ENCODE measurements at regions not wholly inside any gene's neighbourhood (a gene's known extent, or its start where the extent isn't known, plus 50 kb on each side); places are given as distances from the start of the nearest gene placed in this dataset.
"Not testable (repeated sequence)": the region's sequence is repeated elsewhere in the genome, so short reads cannot be mapped to it uniquely, and the experiment has no call there.

- no peak for DNase-seq (ENCODE audit: low read depth)
Measured at GRCh38 chr21:36207577-36208320, 51.1 kb downstream of the DOP1B start.

GRCh38 chr21:36208326-36209013, 51.8 kb downstream of the DOP1B start:
- no peak for DNase-seq (ENCODE audit: low read depth)

GRCh38 chr21:36209626-36210171, 53.1 kb downstream of the DOP1B start:
- DNase-seq (ENCODE audit: low read depth): peak; percentile 4

GRCh38 chr21:36210779-36211659, 54.4 kb downstream of the DOP1B start:
- DNase-seq (ENCODE audit: low read depth): no peak

GRCh38 chr21:36211660-36212512, 55.3 kb downstream of the DOP1B start:
- no peak for DNase-seq (ENCODE audit: low read depth)

GRCh38 chr21:36212513-36212780, 55.8 kb downstream of the DOP1B start:
- no peak for DNase-seq (ENCODE audit: low read depth)

- no peak for DNase-seq (ENCODE audit: low read depth)
Measured at GRCh38 chr21:36214561-36214960, 57.9 kb downstream of the DOP1B start.

GRCh38 chr21:36217743-36218142, 61.1 kb downstream of the DOP1B start:
- no peak for DNase-seq (ENCODE audit: low read depth)

- DNase-seq (ENCODE audit: low read depth): no peak
Measured at GRCh38 chr21:36218691-36219090, 62.1 kb downstream of the DOP1B start.

GRCh38 chr21:36223451-36223850, 66.8 kb downstream of the DOP1B start:
- DNase-seq (ENCODE audit: low read depth): no peak

- no peak for DNase-seq (ENCODE audit: low read depth)
Measured at GRCh38 chr21:36229181-36229580, 72.6 kb downstream of the DOP1B start.

GRCh38 chr21:36231444-36231843, 74.8 kb downstream of the DOP1B start:
- not testable (repeated sequence) for DNase-seq (ENCODE audit: low read depth)

- no peak for DNase-seq (ENCODE audit: low read depth)
Measured at GRCh38 chr21:36232641-36233040, 76.0 kb downstream of the DOP1B start.

- no peak for DNase-seq (ENCODE audit: low read depth)
Measured at GRCh38 chr21:36235058-36235582, 78.5 kb downstream of the DOP1B start.

GRCh38 chr21:36236052-36236730, 79.6 kb downstream of the DOP1B start:
- DNase-seq (ENCODE audit: low read depth): no peak

- no peak for DNase-seq (ENCODE audit: low read depth)
Measured at GRCh38 chr21:36237441-36237840, 80.8 kb downstream of the DOP1B start.

GRCh38 chr21:36239585-36239984, 80.4 kb upstream of the MORC3 start:
- no peak for DNase-seq (ENCODE audit: low read depth)

- DNase-seq (ENCODE audit: low read depth): no peak
Measured at GRCh38 chr21:36241717-36242116, 78.3 kb upstream of the MORC3 start.

- DNase-seq (ENCODE audit: low read depth): no peak
Measured at GRCh38 chr21:36245115-36245514, 74.9 kb upstream of the MORC3 start.

- DNase-seq (ENCODE audit: low read depth): no peak
Measured at GRCh38 chr21:36245649-36246048, 74.3 kb upstream of the MORC3 start.

- DNase-seq (ENCODE audit: low read depth): no peak
Measured at GRCh38 chr21:36246080-36246631, 73.8 kb upstream of the MORC3 start.
